NCI-H187 (cell line): ENCODE measurements at regions not wholly inside any gene's neighbourhood (a gene's known extent, or its start where the extent isn't known, plus 50 kb on each side); places are given as distances from the start of the nearest gene placed in this dataset.

ENCODE experiments used
- DNase-seq, 2 experiments: peaks; one replicate each; lab custom pipeline; 2025; lab: John Stamatoyannopoulos, UW

GRCh38 chr4:100799761-100800539 is 282.1 kb upstream of the EMCN start:
- DNase-seq, result no peak

DNA sequence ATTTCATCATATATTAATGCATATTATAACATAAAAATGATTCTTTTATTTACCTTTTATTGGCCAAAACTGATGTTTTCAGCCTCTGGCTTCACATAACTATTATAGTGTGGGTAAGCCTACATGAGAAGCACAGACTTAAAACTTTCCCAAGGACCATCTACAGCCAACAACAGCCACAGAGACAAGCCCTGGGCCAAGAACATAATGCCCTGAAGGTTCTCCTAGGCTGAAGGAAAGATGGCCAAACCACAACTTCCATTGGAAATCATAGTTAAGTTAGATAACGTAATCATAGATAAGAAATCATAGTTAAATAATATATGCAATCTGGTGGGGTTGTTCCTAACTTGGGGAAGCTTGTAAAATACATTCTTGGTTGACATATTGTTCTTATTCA is 280.0 kb upstream of the EMCN start:
- DNase-seq, result no peak

- no peak for DNase-seq
Measured at GRCh38 chr4:100797356-100797755, 279.5 kb upstream of the EMCN start.

GRCh38 chr4:100796332-100796731 is 278.5 kb upstream of the EMCN start:
- DNase-seq, result no peak

DNA sequence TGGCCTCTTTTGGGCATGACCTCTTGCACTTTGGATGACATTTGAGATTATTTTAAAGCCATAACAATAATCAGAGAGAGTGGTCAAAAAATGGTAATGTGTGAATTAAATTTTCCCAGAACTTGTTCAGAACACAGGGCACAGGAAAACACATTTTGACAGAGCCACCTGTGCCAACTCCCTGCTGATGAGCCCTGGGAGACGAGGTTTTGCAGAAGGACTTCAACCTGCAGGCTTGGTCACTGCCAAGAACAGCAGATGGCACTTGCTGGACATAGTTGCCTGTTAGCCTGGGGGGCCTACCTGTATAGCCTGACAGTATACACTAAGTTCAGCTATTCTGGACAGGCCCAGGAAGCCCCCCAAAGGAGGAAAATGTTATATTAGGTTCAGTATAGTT is 277.8 kb upstream of the EMCN start:
- no peak for DNase-seq

GRCh38 chr4:100790836-100791615 is 273.2 kb upstream of the EMCN start:
- DNase-seq, result no peak

GRCh38 chr4:100789991-100790390 is 272.2 kb upstream of the EMCN start:
- DNase-seq, result no peak

GRCh38 chr4:100786481-100786880 is 268.7 kb upstream of the EMCN start:
- DNase-seq, result no peak

- no peak for DNase-seq
Measured at GRCh38 chr4:100782356-100782755, 264.5 kb upstream of the EMCN start.

GRCh38 chr4:100781435-100781834 is 263.6 kb upstream of the EMCN start:
- DNase-seq, result no peak

GRCh38 chr4:100780126-100780525 is 262.3 kb upstream of the EMCN start:
- no peak for DNase-seq

DNA sequence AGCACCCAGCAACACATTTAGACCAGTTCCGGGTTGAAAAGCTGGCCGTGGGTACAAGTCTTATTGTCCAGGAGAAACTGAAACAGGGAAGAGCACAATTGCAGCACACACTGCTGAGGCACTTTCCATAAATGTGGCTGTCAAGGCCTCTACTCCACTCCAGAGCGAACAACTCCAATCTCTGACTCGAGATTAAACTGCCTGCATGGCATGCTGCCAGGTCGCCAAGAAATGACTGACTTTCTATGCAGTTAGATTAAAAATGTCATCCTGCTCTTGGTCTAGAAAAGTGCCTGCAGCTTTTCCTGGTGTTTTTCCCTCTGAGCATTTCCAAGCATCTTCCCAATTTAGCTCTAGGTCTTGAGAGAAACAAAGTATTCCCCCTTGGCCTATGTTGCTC is 260.6 kb upstream of the EMCN start:
- no peak for DNase-seq

GRCh38 chr4:100762738-100763137 is 244.9 kb upstream of the EMCN start:
- DNase-seq, result no peak

- no peak for DNase-seq
Measured at GRCh38 chr4:100754751-100755150, 236.9 kb upstream of the EMCN start.

- DNase-seq, result no peak
Measured at GRCh38 chr4:100746141-100746739, 228.4 kb upstream of the EMCN start.

- DNase-seq, result no peak
Measured at GRCh38 chr4:100742045-100742444, 224.2 kb upstream of the EMCN start.

GRCh38 chr4:100739426-100739825 is 221.6 kb upstream of the EMCN start:
- DNase-seq, result no peak

DNA sequence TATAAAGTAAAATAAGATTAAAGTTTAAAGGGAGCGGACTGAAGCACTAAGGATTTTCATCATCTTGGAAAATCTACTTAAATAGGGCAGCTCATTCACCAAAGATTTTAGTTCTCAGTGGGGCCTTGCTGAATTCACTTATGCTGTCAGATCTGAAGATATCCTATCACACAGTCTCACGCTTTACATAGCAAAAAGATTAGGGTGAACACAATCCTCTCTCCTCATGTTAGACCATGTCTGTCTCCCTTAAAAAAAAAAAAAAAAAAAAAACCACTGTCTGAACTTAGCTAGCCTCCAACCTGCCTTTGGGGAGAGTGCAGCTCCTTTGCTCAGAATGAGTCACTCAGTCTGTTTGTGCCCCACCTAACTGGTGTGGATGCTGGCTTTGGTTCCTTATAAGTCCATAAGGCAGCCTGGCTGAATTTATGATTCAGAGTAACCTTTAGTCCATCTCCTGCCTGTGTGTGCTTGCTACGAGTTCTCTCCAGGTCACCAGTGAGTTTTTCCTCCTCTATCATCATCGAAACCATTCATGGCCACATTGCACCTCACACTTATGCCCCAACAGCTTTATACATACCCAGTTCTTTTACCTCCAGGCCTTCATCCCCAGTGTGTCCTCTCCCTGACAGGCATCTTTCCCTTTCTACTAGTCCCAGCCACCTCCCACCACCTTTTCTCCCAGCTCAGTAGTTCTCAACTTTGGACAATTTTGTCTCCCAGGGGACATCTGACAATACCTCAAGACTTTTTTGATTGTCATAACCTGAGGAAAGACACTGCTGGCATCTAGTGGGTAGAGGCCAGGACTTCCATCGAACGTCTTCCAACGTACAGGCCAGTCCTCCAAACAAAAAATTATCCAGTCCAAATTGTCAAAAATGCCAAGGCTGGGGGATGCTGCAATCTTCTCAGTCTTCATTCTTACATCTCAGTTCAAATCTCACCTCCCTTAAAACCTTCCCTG is 220.7 kb upstream of the EMCN start:
- DNase-seq, result no peak

DNA sequence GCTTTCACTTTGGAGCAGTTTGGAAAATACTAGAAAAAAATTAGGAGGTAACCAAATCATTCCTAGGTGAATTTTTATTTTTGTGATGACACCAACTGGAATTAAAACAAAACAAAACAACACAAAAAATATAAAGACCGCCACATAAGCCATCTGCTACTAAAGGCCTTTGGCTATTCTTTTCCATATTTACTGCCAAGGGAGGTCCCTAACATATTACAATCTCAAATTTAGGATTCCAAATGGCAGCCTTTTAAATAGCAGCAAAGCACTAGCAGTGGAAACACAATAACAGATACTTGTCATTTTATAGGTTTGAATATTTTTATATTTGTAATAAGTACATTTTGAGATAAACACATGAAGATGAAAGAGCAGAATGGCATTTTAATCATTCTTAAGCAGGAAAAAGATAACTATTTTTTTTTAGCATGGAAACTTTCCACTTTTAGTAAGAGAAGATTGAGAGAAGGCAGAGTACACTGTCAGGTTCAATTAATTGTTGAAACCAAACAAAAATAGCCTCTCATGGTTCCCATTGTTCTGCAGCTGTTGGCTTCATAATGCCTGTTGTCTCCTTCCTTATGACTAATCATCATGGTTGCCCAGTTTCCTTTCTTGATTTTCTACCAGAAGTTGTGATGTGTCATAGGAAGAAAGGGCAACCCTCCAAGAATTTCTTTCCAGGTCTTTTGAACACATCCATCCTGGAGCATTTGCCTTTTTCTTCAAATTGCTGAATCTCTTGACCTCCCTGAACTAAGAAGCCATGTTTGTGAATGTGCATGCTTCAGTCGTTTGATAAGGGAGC is 219.0 kb upstream of the EMCN start:
- no peak for DNase-seq

DNA sequence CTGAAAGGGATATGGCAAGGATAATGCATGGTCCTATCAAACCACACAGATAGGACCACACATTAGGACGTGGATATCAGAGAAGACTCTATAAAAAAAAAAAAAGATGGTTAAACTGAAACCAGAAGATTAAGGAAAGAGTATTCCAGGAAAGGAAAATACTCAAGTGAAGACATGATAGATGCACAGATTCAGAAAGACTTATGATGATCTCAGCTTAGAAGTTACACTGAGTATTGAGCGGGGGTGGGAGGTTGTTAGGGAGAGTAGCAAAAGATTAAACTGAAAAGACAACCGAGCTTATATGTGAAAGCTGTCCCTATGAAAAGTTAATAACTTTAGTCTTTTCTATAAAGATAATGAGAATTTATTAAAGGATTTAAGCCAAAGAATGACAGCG is 211.0 kb upstream of the EMCN start:
- no peak for DNase-seq

DNA sequence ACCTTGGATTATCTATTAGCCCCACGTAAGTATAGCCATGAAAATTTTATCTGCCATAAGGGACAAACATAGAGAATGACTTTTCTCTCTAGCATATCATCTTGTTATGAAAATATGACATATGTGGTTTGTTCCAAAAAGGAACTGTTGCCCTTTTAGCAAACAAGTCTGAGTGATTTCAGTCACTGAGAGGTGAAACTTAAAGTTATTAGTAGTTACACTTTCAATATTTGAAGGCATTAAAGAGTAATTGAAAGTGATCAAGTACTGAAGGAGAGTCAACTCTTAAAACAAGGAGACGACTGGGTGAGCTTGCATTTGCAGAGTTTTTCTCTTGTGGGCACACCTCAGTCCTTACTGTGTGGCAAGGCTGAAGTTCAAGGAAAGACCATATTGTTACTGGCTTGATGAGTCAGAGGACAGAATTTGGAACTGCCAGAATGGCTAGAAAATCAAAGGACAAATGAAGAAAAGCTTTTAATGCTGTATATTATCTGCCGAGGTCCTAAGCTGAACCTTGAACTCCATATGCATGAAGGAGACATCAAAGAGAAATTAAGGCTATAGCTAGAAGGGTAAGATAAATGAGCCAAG is 205.1 kb upstream of the EMCN start:
- DNase-seq, result no peak
